Keratinocyte (primary cell): ENCODE measurements at regions not wholly inside any gene's neighbourhood (a gene's known extent, or its start where the extent isn't known, plus 50 kb on each side); places are given as distances from the start of the nearest gene placed in this dataset.

Source experiments
- DNase-seq: peaks from one replicate; pipeline ENCODE4 v3.0.0-alpha.2; 2011; ENCODE audit warnings: low read depth, missing footprints, low spot score
- FAIRE-seq: peaks from 2 replicates; lab custom pipeline; 2011; peaks lifted over from hg19 to GRCh38; lab: Jason Lieb, UNC
- H2AFZ ChIP-seq: 2 replicates; pipeline ENCODE4 v1.6.0; 2012; ENCODE audit warnings: low read length, control low read depth, inconsistent platforms; ENCODE audit not compliant: control insufficient read depth
- H3K27ac ChIP-seq: 2 replicates; pipeline ENCODE4 v1.5.1; 2011; ENCODE audit warnings: low read length; ENCODE audit not compliant: control insufficient read depth, insufficient read depth
- H3K27me3 ChIP-seq: 3 replicates; pipeline ENCODE4 v1.6.0; 2011; ENCODE audit warnings: low read length; ENCODE audit not compliant: control insufficient read depth, insufficient read depth; ENCODE audit errors: extremely low read depth
- H3K36me3 ChIP-seq, 2 experiments: 2 replicates in 1 of 2; 3 replicates in 1 of 2; pipeline ENCODE4 v1.5.1; 2011; ENCODE audit warnings: low read length in 2 of 2, mild to moderate bottlenecking in 1 of 2; ENCODE audit not compliant: control insufficient read depth in 2 of 2, insufficient read depth in 2 of 2; ENCODE audit errors: extremely low read depth in 1 of 2
- H3K4me1 ChIP-seq: 3 replicates; pipeline ENCODE4 v1.5.1; 2011; ENCODE audit warnings: low read length; ENCODE audit not compliant: control insufficient read depth, insufficient read depth; ENCODE audit errors: extremely low read depth
- H3K4me2 ChIP-seq: 3 replicates; pipeline ENCODE4 v1.6.0; 2011; ENCODE audit warnings: low read depth, low read length; ENCODE audit not compliant: control insufficient read depth, insufficient read depth; ENCODE audit errors: extremely low read depth
- H3K4me3 ChIP-seq, 3 experiments: fragments of 200-600 bp in 1 of 3; sonication (generic) in 1 of 3; 2 replicates in 2 of 3; 3 replicates in 1 of 3; pipeline ENCODE4 v1.5.1; 2011 to 2016; ENCODE audit warnings: low read length in 3 of 3, mild to moderate bottlenecking in 3 of 3, control low read depth in 2 of 3, inconsistent platforms in 1 of 3, low read depth in 1 of 3, mixed read lengths in 1 of 3, mixed run types in 1 of 3, moderate library complexity in 1 of 3; ENCODE audit not compliant: control insufficient read depth in 2 of 3, insufficient read depth in 2 of 3; ENCODE audit errors: extremely low read depth in 1 of 3
- H3K79me2 ChIP-seq: 2 replicates; pipeline ENCODE4 v1.6.0; 2012; ENCODE audit warnings: low read length; ENCODE audit not compliant: control insufficient read depth, insufficient read depth
- H3K9ac ChIP-seq: 3 replicates; pipeline ENCODE4 v1.6.0; 2011; ENCODE audit warnings: low read length; ENCODE audit not compliant: control insufficient read depth, insufficient read depth; ENCODE audit errors: extremely low read depth
- H3K9me1 ChIP-seq: 3 replicates; pipeline ENCODE4 v1.6.0; 2011; ENCODE audit warnings: low read length; ENCODE audit not compliant: control insufficient read depth, insufficient read depth; ENCODE audit errors: extremely low read depth
- H3K9me3 ChIP-seq: 2 replicates; pipeline ENCODE4 v1.5.1; 2012; ENCODE audit warnings: low read depth, low read length; ENCODE audit not compliant: control insufficient read depth
- H4K20me1 ChIP-seq: 3 replicates; pipeline ENCODE4 v1.6.0; 2011; ENCODE audit warnings: low read length; ENCODE audit not compliant: control insufficient read depth, insufficient read depth; ENCODE audit errors: extremely low read depth
- EZH2 ChIP-seq: IDR thresholded peaks from one replicate; pipeline ENCODE4 v1.6.1; 2012; ENCODE audit warnings: inconsistent platforms, mild to moderate bottlenecking, low read length, moderate library complexity
- dilution Hi-C: fragments of 300-500 bp; cut with MboI; formaldehyde crosslinking; loops from one replicate; pipeline ENCODE4 v1.7.0; 2020; ENCODE audit warnings: low sequenced_read_pairs; ENCODE audit not compliant: extremely low pct_ligation_motif_present
- TF ChIP-seq, protein P1 (sequence below), 3 experiments: IDR thresholded peaks in 1 of 3; conservative IDR thresholded peaks in 1 of 3; optimal IDR thresholded peaks in 1 of 3; 2 replicates in 2 of 3; 3 replicates in 1 of 3; pipeline versions ENCODE3 to v1.5.1; 2011; ENCODE audit warnings: low read length in 3 of 3, mild to moderate bottlenecking in 3 of 3, moderate library complexity in 2 of 3, control low read depth in 1 of 3, inconsistent platforms in 1 of 3; ENCODE audit not compliant: insufficient read depth in 2 of 3; ENCODE audit errors: extremely low read depth in 1 of 3

DNA sequence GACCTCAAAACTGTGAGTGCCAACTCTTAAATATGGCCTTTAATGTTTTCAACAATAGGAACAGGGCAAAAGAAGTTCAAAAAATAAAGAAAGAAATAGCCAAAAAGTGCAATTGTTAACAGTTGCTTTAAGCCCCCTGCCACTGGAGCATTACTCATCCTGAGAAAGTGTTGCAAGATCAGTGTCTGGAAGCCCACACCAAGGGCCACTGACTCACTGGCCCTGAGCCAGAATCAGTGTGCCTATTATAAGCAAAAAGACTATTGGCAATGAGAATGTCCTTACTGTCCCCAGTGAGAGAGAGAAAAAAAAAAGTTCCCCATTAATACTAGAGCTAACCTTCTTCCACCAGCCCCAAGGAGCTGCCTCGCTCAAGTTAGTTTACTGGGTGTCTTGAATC is 480.1 kb upstream of the ZNF385D start:
- Histone ChIP-seq H3K4me2 (no peak overlapping the region), H3K4me1 (no peaks in the 10 kb centered on the region), H3K36me3 (no peaks in the 10 kb centered on the region), H3K27ac (no peak overlapping the region), H3K79me2 (no peaks in the 10 kb centered on the region), H3K4me3 (no peak overlapping the region), H3K9me1 (no peaks in the 10 kb centered on the region), H3K27me3 (no peaks in the 10 kb centered on the region), H4K20me1 (no peaks in the 10 kb centered on the region), H3K9ac (no peak overlapping the region), H2AFZ (no peak overlapping the region), H3K9me3 (no peaks in the 10 kb centered on the region)
- no peak for TF ChIP-seq EZH2
- TF ChIP-seq, protein P1, sequence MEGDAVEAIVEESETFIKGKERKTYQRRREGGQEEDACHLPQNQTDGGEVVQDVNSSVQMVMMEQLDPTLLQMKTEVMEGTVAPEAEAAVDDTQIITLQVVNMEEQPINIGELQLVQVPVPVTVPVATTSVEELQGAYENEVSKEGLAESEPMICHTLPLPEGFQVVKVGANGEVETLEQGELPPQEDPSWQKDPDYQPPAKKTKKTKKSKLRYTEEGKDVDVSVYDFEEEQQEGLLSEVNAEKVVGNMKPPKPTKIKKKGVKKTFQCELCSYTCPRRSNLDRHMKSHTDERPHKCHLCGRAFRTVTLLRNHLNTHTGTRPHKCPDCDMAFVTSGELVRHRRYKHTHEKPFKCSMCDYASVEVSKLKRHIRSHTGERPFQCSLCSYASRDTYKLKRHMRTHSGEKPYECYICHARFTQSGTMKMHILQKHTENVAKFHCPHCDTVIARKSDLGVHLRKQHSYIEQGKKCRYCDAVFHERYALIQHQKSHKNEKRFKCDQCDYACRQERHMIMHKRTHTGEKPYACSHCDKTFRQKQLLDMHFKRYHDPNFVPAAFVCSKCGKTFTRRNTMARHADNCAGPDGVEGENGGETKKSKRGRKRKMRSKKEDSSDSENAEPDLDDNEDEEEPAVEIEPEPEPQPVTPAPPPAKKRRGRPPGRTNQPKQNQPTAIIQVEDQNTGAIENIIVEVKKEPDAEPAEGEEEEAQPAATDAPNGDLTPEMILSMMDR (optimal IDR thresholded peaks at IDR 0.05 in 1 of 3, IDR thresholded peaks at IDR 0.05 in 1 of 3, conservative IDR thresholded peaks at IDR 0.05 in 1 of 3; ENCODE audit: extremely low read depth in 1 of 3, insufficient read depth in 2 of 3, low read length in 3 of 3) = no peak
- DNase-seq (no peak), FAIRE-seq (no peak)
- dilution Hi-C loops = no loop called here

DNA sequence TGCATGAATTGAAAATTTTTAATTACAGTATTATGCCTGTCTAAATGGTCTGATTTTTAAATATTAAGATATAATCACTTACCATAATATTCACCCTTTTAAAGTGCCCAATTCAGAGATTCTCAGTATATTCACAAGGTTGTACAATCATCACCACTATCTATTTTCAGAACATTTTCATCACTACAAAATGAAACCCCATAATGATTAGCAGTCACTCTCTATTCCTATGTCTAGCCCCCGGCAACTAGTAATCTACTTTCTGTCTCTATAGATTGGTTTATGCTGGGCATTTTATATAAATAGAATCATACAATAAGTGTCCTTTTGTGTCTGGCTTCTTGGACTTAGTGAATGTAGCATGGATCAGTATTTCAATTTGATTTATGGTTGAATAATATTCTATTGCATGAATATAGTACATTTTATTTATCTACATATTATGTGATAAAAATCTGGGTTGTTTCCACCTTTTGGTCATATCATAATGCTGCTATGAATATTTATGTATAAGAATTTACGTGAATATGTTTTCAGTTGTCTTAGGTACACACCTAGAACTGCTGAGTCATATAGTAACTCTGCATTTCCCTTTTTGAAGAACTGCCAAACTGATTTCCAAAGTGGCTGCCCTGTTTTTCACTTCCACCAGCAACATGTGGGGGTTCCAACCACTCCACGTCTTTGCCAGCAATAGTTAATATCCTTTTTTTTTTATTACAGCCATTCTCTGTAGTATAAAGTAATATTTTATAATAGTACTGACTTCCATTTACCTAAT is 485.7 kb upstream of the ZNF385D start:
- Histone ChIP-seq H3K9me1 (no peaks in the 10 kb centered on the region), H4K20me1 (no peaks in the 10 kb centered on the region), H3K27me3 (no peaks in the 10 kb centered on the region), H3K27ac (no peak overlapping the region), H3K4me1 (no peaks in the 10 kb centered on the region), H3K79me2 (no peaks in the 10 kb centered on the region), H3K4me3 (no peak overlapping the region), H3K9ac (no peak overlapping the region), H2AFZ (no peak overlapping the region), H3K36me3 (no peaks in the 10 kb centered on the region), H3K9me3 (no peaks in the 10 kb centered on the region), H3K4me2 (no peak overlapping the region)
- DNase-seq (no peak), FAIRE-seq (no peak)
- no peak for TF ChIP-seq EZH2
- TF ChIP-seq, protein P1 (optimal IDR thresholded peaks at IDR 0.05 in 1 of 3, IDR thresholded peaks at IDR 0.05 in 1 of 3, conservative IDR thresholded peaks at IDR 0.05 in 1 of 3; ENCODE audit: extremely low read depth in 1 of 3, insufficient read depth in 2 of 3, low read length in 3 of 3) = no peak
- dilution Hi-C loops = no loop called here
